ENCODE measurements at regions not wholly inside any gene's neighbourhood (a gene's known extent, or its start where the extent isn't known, plus 50 kb on each side); places are given as distances from the start of the nearest gene placed in this dataset.

DNA sequence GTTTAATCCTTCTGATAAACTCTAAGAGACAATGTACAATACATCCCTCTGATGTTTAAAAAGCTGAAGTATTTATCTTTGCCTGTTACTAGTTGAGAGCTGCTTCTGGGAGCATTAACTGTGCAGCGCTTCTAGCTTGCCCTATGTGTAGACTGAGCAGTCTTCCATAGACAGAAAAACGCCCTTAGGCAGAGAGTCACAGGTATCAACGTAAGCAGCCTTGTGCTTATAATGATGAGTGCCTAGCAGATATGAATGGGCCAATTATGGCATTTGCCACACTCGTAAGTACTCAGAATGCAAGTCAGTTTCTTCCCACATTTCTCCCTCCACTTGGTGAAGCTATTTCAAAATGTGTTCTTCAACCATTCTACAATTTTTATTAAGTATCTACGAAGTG lies 731.1 kb upstream of the SLC8A1 start:
- no peak for DNase-seq (ENCODE audit: low read depth in 2 of 2)
- H3K4me2 ChIP-seq (ENCODE audit: extremely low read depth, insufficient read depth, low read length), result no peak overlapping the region
- no peak for TF ChIP-seq EZH2 (IDR thresholded peaks at IDR 0.05; ENCODE audit: low read length, missing control alignments)
- TF ChIP-seq CTCF (conservative IDR thresholded peaks at IDR 0.05 in 1 of 2, IDR thresholded peaks at IDR 0.05 in 1 of 2; ENCODE audit: low read depth in 1 of 2, low read length in 2 of 2), result no peak
- no peaks in the 10 kb centered on the region for H3K36me3 ChIP-seq (ENCODE audit: control insufficient read depth, insufficient read depth, low read length)
- H2AFZ ChIP-seq (ENCODE audit: low read length), result no peak overlapping the region
- H3K27ac ChIP-seq (ENCODE audit: insufficient read depth, low read length), result no peak overlapping the region
- no peaks in the 10 kb centered on the region for H3K4me1 ChIP-seq (ENCODE audit: control insufficient read depth, extremely low read depth, insufficient read depth, low read length)
- H3K79me2 ChIP-seq (ENCODE audit: control insufficient read depth, insufficient read depth, low read length), result no peaks in the 10 kb centered on the region
- H3K9ac ChIP-seq (ENCODE audit: insufficient read depth, low read length), result no peak overlapping the region
- no peaks in the 10 kb centered on the region for H4K20me1 ChIP-seq (ENCODE audit: control insufficient read depth, extremely low read depth, insufficient read depth, low read length)
- no peaks in the 10 kb centered on the region for H3K9me3 ChIP-seq (ENCODE audit: control insufficient read depth, insufficient read depth, low read depth, low read length)
- no peak overlapping the region for H3K4me3 ChIP-seq (replicated peaks in 1 of 4; ENCODE audit: control extremely low read depth in 1 of 4, insufficient read depth in 1 of 4, low read depth in 3 of 4, low read length in 4 of 4)
- no peaks in the 10 kb centered on the region for H3K27me3 ChIP-seq (ENCODE audit: control insufficient read depth, insufficient read depth, low read length)

DNA sequence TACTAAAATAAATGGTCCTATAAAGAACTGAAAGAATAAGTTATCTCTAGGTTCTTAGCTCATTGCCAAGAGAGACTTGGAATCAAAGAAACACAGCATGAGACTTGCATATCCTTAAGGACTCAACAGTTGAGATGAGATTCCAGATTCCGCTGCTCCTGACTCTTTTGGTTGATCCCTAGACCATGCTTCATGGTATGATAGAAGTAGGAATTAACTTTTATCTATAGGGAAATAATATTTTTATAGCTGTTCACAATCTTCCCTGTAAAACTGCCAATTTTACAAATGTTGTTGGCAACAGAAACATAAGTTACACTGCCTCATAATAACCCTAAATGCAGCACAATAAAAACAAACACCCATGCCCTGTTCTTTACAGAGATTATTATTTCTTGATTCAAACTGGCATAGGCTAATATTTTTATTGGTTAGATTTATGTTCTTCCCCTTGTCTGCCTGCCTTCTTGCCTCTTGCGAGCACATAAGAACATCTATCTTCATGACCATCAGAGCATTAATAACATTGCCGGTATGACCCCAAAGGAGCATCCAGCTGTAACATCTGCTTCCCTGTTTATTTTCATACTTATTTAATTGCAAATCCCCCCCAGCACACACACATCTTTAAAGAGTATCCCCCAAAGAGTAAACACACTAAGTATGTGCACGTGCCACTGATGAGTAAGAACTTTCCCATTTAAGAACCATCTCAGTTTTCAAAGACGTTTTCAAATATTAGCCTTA lies 735.7 kb upstream of the SLC8A1 start:
- Histone ChIP-seq H3K27me3 (ENCODE audit: control insufficient read depth, insufficient read depth, low read length) (no peaks in the 10 kb centered on the region), H3K27ac (ENCODE audit: insufficient read depth, low read length) (no peak overlapping the region), H3K36me3 (ENCODE audit: control insufficient read depth, insufficient read depth, low read length) (no peaks in the 10 kb centered on the region), H3K9me3 (ENCODE audit: control insufficient read depth, insufficient read depth, low read depth, low read length) (no peaks in the 10 kb centered on the region), H3K79me2 (ENCODE audit: control insufficient read depth, insufficient read depth, low read length) (no peaks in the 10 kb centered on the region), H3K4me3 (replicated peaks in 1 of 4; ENCODE audit: control extremely low read depth in 1 of 4, insufficient read depth in 1 of 4, low read depth in 3 of 4, low read length in 4 of 4) (no peak overlapping the region), H2AFZ (ENCODE audit: low read length) (no peak overlapping the region), H3K9ac (ENCODE audit: insufficient read depth, low read length) (no peak overlapping the region), H3K4me1 (ENCODE audit: control insufficient read depth, extremely low read depth, insufficient read depth, low read length) (no peaks in the 10 kb centered on the region), H3K4me2 (ENCODE audit: extremely low read depth, insufficient read depth, low read length) (no peak overlapping the region), H4K20me1 (ENCODE audit: control insufficient read depth, extremely low read depth, insufficient read depth, low read length) (no peaks in the 10 kb centered on the region)
- TF ChIP-seq EZH2 (IDR thresholded peaks at IDR 0.05; ENCODE audit: low read length, missing control alignments), result no peak
- no peak for TF ChIP-seq CTCF (conservative IDR thresholded peaks at IDR 0.05 in 1 of 2, IDR thresholded peaks at IDR 0.05 in 1 of 2; ENCODE audit: low read depth in 1 of 2, low read length in 2 of 2)
- DNase-seq (ENCODE audit: low read depth in 2 of 2), result no peak

GRCh38 chr2:41194230-41194629 lies 742.3 kb upstream of the SLC8A1 start:
- Histone ChIP-seq H3K4me3 (replicated peaks in 1 of 4; ENCODE audit: control extremely low read depth in 1 of 4, insufficient read depth in 1 of 4, low read depth in 3 of 4, low read length in 4 of 4) (no peak overlapping the region), H4K20me1 (ENCODE audit: control insufficient read depth, extremely low read depth, insufficient read depth, low read length) (no peaks in the 10 kb centered on the region), H3K27ac (ENCODE audit: insufficient read depth, low read length) (no peak overlapping the region), H3K9me3 (ENCODE audit: control insufficient read depth, insufficient read depth, low read depth, low read length) (no peaks in the 10 kb centered on the region), H3K79me2 (ENCODE audit: control insufficient read depth, insufficient read depth, low read length) (no peaks in the 10 kb centered on the region), H3K9ac (ENCODE audit: insufficient read depth, low read length) (no peak overlapping the region), H3K36me3 (ENCODE audit: control insufficient read depth, insufficient read depth, low read length) (no peaks in the 10 kb centered on the region), H2AFZ (ENCODE audit: low read length) (no peak overlapping the region), H3K4me1 (ENCODE audit: control insufficient read depth, extremely low read depth, insufficient read depth, low read length) (no peaks in the 10 kb centered on the region), H3K27me3 (ENCODE audit: control insufficient read depth, insufficient read depth, low read length) (no peaks in the 10 kb centered on the region), H3K4me2 (ENCODE audit: extremely low read depth, insufficient read depth, low read length) (no peak overlapping the region)
- TF ChIP-seq CTCF (conservative IDR thresholded peaks at IDR 0.05 in 1 of 2, IDR thresholded peaks at IDR 0.05 in 1 of 2; ENCODE audit: low read depth in 1 of 2, low read length in 2 of 2) (no peak), EZH2 (IDR thresholded peaks at IDR 0.05; ENCODE audit: low read length, missing control alignments) (no peak)
- peak; percentile 75 to 76 for DNase-seq (ENCODE audit: low read depth in 2 of 2)

All from fibroblast of lung (primary cell).